Breast epithelium (tissue), 3 donors: ENCODE measurements at regions not wholly inside any gene's neighbourhood (a gene's known extent, or its start where the extent isn't known, plus 50 kb on each side); places are given as distances from the start of the nearest gene placed in this dataset.
A peak's percentile ranks its signal among the peaks of the same experiment; 100 is the strongest.

Experiments
- POLR2AphosphoS5 ChIP-seq, 3 donors: sonication (generic); formaldehyde crosslinking; IDR thresholded peaks; one replicate each; pipeline ENCODE4 v1.6.1; 2017; ENCODE audit warnings: antibody characterized with exemption in 3 of 3
- TF ChIP-seq, protein P1 (sequence below), 3 donors: fragments of 450-650 bp; IDR thresholded peaks; one replicate each; pipeline ENCODE4 v1.5.1; 2016 to 2017; ENCODE audit warnings: antibody characterized with exemption in 3 of 3, mild to moderate bottlenecking in 3 of 3, moderate library complexity in 3 of 3

DNA sequence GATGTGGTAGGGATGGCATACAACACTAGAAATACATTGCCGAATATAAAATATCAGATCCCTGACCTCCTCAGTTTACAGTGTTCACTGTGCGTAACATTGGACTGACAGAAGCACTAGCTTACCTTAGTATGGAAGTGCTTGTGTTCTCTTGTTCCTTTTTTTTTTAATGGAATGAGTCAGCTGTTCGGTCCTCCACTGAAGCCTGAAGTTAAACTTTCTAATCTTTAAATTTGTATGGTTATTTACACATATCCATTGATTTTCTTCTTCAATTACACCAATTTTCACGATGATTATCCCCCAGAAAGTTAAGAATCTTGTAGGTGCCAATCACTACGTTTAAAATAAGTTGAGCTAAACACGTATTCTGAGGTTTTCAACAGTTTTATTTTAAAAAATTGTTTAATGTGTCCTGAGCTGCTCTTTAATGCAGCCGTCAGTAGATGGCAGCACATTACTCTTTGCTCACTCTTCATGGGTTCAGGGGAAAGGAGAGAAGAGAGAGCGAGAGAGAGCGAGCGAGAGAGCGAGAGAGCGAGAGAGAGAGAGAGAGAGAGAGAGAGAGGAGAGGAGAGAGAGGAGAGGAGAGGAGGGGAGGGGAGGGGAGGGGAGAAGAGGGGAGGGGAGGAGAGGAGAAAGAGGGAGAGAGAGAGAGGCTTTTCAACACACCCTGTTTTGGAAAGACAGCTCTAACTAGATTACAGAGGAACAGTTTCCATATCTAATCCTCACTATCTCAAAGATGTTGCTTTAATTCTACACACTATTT is 134.7 kb upstream of the SCAF11 start:
- TF ChIP-seq POLR2AphosphoS5 (IDR thresholded peaks at IDR 0.05): peak in 1 of 3 donors; percentile 37
- TF ChIP-seq, protein P1, sequence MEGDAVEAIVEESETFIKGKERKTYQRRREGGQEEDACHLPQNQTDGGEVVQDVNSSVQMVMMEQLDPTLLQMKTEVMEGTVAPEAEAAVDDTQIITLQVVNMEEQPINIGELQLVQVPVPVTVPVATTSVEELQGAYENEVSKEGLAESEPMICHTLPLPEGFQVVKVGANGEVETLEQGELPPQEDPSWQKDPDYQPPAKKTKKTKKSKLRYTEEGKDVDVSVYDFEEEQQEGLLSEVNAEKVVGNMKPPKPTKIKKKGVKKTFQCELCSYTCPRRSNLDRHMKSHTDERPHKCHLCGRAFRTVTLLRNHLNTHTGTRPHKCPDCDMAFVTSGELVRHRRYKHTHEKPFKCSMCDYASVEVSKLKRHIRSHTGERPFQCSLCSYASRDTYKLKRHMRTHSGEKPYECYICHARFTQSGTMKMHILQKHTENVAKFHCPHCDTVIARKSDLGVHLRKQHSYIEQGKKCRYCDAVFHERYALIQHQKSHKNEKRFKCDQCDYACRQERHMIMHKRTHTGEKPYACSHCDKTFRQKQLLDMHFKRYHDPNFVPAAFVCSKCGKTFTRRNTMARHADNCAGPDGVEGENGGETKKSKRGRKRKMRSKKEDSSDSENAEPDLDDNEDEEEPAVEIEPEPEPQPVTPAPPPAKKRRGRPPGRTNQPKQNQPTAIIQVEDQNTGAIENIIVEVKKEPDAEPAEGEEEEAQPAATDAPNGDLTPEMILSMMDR (IDR thresholded peaks at IDR 0.05): peak; percentile 19 to 75 (median 68)
